ENCODE measurements at regions not wholly inside any gene's neighbourhood (a gene's known extent, or its start where the extent isn't known, plus 50 kb on each side); places are given as distances from the start of the nearest gene placed in this dataset.

DNA sequence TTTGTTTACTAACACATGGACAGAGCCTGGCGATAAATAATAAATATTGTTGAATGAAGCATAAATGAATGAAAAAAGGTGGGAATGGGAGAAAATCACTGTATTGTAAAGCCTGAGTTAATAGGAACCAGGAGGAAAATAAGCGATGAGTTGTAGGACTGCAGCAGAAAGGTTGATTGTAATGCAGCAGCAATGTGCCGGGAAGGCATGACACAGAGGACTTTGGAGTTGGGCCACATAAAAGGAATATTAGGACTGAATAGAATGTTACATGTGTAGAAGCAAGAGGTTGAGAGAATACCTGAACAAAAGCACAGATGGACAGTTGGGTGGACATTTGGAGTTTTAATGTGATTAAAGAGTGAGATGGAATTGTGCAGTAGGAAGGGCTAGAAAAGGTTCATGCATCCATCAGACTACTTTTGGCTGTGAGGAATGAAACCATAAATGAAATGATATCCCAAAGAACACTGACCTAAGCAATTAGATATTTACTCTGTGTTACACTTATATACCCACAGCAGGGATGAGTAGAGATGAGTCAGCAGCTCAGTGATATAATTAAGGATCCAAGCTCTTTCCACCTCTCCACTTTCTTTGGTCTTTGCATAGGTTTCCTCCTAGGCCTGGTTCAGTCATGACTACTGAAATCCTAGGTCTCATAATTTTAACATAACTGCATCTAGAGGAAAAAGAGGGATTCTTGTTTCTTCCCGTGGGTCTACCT, 55.4 kb downstream of the CCER1 start:
- DNase-seq (ENCODE audit: low spot score) = no peak

DNA sequence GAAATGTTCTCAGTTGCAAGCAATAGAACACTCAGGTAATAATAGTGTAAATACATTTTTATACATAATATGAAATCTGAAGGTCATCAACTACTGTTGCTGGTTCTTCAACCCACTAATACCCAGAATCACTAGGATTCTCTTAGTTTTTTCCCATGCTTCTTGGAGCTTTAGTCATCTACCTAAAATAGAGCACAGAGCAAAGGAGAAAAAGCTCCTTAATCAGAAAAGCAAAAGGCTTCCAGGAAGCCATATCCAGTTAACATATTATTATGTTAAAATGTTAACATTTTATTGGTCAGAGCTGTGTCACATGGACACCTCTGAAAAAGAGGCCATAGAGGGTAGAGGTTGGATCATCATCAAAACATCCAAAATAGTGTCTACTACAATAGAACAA, 57.0 kb downstream of the CCER1 start:
- no peak for DNase-seq (ENCODE audit: low spot score)

DNA sequence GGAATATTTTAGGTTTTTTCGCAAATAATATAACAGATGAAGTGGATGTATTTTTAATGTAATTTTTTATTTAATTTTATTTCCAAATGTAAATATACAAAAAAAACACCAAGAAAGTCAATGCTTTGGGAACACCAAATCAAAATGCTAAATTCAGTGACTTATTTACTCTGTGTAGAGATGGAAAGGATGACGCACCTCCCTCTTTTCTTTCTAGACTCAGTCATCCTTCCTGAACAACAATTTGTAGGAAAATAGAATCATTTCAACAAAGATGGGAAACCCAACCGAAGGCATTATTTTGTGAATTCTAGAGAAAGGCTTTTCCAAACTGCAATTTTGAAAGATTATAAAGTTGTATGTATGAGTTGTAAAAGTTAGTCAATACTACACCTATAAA, 57.7 kb downstream of the CCER1 start:
- no peak for DNase-seq (ENCODE audit: low spot score)

DNA sequence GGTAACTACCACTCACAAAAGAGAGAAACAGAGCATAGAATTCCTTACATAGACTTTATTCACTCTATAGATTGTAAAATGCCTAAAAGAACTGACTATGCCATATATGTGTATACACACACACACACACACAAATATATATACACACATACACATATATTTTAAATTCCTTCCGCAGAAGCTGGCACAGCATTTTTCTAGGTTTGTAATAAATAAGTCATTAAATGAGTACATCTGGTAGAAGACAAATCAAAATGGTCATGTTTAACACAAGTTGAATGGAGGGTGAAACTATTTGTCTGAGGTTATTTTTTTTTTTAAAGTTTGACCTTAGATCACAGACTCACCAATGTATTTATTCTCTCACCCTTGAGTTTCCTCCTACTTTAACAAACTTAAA, 58.2 kb downstream of the CCER1 start:
- no peak for DNase-seq (ENCODE audit: low spot score)

DNA sequence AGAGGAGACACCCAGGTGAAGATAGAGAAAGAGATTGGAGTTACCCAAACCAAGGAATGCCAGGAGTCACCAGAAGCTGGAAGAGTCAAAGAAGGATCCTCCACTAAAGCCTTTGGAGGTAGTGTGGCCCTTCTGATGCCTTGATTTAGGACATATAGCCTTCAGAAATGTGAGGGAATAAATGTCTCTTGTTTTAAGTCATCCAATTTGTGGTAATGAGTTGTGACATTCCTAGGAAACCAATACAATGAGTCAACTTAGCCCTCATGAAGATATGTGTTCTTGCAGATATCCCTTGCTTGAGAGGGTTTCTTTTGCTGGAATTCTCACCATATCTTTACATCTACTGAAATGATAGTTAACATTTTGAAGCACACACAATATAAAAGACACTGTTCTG, 58.8 kb downstream of the CCER1 start:
- DNase-seq (ENCODE audit: low spot score) = no peak

DNA sequence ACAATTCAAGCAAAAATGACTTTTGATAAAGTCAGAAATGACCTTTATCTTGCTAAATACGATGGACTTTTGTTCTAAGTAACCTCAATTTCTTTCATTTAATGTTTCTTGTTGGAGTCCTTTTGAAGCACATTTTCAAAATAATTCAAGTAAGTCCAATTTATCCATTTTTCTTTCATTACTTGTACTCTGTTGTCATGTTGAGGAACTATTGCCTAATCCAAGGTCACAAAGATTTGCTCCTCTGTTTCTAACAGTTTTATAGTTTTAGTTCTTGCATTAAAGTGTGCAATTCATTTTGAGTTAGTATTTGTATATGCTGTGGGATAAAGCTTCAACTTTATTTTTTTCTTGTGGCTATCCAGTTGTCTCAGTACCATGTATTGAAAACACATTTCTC, 66.7 kb downstream of the CCER1 start:
- DNase-seq (ENCODE audit: low spot score) = no peak

DNA sequence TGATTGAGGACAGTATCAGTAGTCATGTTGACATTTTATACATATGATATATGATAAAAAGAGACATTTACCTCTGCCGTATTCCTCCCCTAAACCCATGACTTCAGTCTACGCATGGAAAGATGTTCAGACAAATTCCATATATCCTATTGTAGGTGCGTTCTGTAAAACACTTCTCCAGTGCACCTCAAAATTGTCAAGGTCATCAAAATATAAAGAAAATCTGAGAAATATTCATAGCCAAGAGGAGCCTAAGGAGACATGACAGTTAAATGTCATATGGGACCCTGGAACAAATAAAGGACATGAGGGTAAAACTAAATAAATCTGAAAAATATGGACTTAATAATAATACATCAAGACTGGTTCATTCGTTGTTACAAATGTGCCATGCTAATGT, 71.5 kb downstream of the CCER1 start:
- DNase-seq (ENCODE audit: low spot score) = no peak

DNA sequence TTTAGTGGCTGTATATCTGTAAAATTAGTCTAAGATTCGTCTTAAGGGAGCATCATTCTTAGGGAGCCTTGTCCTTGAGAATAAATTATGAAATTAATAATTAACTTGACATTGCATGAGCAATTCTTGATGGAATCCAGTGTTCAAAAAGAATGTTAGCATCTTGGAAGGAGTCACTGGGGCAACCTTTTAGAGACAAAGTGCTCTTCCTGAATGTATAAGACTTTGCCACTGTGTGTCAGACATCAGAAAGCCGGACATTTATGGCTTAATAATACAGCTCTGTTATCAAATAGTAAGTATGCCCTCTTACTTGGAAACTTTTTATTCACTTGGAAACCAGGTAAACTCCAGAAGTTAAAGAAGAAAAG, 83.3 kb downstream of the CCER1 start:
- no peak for DNase-seq (ENCODE audit: low spot score)

DNA sequence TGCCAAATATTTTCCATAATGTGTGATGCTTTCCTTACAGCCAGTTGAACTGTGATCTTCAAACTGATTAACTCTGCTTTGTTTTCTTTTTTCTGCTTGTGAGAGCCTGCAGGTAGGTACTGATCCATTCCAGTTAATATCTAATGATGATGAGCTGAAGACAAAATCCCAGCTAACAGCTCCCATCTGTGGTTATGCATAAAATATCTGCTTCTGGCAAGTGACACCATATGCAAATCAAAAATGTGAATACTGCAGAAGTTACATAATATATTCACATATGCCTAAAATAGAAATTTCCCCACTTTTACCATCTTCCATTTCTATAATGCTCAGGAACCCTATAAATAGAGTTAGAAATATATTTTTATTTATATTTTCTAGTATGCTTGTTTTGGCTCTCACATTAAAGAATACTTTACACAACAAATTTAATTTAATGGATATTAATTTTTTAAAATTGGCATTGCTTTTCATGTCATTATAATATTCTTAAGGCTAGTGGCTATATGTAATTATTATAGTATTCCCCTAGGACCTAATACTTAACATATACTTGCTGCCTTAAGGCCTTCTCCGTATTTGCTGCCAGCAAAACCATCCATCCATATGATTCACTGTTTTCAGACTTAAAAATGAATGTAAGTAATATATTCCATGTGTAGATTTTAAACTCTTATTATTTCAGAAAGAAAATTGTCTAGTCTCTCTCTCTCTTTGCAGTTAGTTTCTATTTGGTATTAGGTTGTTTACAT, 83.8 kb downstream of the CCER1 start:
- DNase-seq (ENCODE audit: low spot score) = no peak

DNA sequence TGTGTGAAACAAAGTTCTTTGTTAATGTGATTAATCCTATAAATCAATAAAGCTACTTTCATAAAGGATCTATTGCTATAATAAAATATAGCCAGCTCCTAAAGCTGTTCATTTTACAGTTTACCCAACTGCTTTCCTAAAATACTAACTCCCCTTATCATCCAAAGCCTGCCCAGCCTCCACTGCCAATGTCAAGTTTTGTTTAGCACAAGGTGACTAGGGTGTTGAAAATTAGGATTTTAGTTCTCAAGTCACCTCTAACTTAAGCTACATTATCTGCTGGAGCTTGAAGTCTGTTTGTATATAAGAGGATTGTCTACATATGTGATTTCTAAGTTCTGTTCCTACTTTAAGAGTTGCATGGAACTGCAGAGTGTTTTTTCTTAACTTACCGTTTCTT, 86.3 kb downstream of the CCER1 start:
- no peak for DNase-seq (ENCODE audit: low spot score)

DNA sequence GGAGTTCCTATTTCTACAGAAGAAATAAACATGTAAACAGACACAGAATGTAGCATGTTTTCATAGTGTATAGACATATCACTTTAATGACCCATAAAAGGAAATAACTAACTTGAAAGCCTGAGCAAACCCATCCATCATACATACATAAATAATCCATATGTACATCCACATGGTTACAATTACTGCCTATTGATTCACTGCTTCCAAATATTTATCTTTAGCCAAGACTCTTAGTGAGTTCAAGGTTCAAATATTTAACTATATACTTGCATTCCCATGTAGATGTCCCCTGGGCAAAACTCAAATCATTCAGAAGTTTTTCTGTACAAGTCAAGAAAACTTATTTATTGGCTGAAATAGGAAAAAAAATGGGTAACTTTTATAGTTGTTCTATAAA, 95.4 kb downstream of the CCER1 start:
- no peak for DNase-seq (ENCODE audit: low spot score)

DNA sequence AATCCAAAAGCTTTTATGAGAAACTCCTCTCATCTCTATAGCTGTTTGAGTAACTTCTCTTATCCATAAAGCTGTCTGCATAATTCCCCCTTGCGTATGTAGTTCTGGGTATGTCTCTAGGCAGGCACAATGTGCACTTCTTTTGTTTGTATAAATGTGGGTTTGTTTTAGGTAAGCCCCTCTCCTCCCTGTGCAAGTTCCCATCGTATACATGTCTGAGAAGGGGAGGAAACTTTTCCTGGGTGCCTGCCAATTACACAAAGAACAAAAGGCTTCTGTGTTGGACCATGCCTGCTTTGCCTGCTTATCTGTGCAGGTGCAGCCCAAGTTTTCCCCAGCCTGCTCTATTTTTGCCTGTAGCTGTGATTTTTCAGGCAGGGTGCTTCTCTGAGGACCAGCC, 96.7 kb downstream of the CCER1 start:
- DNase-seq (ENCODE audit: low spot score) = peak; percentile 12

DNA sequence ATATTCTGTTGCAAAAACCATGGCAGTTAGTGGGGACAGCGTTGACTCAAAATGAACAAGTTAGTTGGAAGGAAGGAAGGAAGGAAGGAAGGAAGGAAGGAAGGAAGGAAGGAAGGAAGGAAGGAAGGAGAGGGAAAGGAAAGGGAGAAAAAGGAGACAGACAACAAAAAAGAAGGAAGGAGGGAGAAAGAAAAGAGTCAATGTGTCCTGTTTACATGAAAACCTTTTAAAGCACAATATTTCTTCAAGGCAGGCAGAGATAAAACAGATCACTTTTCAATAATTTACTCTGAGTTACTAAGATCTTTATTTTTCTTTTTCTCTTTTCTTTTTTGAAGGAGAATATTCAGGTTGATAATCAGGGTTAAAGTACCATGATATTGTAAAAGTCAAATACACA, 99.4 kb downstream of the CCER1 start:
- DNase-seq (ENCODE audit: low spot score) = no peak

DNA sequence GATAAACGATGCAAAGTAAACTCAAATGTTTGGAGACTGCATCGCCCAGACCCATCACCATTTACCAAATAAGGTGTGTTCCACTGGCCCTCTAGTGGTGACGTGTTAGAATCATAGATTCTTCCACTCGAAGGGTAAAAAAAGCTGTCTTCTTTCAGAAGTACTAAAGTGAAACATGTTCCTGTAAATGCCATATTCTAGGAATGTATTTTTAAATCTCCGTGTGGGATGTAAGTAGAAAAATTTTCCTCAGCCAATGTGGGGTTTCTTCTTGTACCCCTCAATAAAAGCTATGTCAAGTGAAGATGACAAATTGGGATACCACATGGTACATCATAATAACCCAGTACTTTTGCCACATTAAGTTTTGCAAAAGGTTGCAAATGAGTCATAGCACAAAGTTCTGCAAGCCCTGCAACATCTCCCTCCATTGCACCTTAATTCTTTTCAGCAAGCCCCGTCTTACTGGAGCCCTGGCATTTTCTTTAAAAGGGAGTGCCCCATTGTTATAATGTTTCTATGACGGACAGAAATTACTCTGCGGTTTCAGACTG, 100.8 kb downstream of the CCER1 start:
- no peak for DNase-seq (ENCODE audit: low spot score)

DNA sequence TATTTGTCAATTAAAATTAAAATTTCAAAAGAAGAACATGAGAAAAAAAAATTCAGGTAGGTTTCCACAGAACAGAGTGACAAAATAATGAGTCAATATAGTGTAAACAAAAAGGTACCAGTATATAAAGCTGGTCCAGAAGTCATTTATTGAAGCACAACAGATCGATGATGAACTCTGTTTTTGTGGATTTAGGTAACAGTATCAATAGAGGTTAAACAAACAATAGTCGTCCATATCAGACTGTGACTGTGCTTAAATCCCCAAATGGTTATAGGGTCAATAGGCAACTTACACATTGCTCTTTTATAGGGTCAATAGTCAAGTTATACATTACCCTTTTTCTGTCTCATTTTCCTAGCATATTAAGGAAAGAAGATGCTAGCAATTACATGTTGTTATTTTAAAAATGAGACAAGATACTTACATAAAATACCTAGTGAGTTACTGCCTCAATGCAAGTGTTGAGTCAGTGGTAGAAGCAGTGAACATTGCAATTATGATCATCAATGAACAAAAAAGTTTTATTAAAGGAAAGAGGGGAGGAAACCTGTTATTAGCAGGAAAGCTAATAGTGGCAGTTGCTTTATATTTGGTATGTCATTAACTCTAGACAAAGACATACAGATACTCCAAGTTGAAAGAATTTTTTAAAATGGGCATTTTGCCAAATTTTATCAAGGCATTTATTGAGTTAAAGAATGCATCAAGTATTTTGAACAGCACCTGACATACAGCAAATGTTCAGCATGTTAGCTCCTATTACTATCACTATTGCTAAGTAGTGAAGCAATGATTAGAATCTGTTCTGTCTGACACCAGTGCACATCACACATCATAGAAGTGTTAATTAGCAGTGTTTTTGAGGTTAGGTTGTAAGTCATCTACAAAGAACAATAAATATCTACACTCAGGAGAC, 102.9 kb downstream of the CCER1 start:
- DNase-seq (ENCODE audit: low spot score) = no peak

DNA sequence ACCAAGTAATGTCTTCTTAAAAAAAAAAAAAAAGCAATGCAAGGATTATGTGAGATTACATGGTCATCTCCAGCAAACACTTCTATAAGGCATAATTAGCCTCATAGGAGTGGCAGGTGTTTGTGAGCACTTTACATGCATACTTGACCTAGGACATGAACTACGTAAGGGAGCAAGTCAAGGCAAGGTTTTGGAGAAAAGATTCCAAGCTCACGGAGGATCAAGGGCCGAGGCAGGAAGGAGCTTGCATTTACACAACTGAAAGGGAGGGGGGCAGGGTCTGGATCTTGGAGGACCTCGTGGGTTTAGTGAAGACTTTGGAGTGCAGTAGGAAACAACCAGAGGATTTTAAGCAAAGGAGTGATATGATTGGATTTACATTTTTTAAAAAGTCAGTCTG, 112.5 kb downstream of the CCER1 start:
- DNase-seq (ENCODE audit: low spot score) = no peak

DNA sequence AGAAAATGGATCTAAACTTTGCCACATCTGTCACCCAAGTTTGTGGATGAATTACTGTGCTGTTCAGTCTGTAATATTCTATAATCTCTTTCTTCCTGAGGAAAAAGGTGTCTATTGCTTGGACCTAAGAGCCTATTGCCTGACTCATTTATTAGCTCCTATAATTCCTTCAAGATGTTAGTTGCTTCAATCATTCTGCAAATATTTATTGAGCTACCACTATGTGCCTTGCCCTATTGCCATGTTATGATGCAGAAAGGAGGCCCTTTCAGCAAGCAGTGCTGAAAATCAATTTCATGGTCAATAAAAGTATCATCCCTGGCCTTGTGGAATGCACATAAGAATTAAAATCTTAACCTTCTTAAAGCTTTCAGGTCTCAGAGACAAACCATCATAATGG, 113.6 kb downstream of the CCER1 start:
- DNase-seq (ENCODE audit: low spot score) = no peak

DNA sequence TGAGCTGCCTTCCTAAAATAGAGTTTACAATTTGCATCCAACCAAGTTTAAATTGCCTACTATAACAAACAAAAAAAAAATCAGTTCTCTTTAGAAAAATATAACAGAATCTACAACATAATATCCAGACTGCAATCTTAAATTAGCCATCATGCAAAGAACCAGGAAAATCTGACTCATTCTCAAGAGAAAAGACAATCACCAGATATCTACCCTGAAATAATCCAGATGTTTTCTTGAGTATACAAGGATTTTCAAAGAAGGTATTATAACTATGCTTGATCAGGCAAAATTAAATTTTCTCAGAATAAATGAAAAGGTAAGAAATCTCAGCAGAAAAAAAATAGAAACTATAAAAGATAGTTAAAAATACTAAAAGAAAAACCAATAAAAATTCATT, 115.6 kb downstream of the CCER1 start:
- DNase-seq (ENCODE audit: low spot score) = no peak

DNA sequence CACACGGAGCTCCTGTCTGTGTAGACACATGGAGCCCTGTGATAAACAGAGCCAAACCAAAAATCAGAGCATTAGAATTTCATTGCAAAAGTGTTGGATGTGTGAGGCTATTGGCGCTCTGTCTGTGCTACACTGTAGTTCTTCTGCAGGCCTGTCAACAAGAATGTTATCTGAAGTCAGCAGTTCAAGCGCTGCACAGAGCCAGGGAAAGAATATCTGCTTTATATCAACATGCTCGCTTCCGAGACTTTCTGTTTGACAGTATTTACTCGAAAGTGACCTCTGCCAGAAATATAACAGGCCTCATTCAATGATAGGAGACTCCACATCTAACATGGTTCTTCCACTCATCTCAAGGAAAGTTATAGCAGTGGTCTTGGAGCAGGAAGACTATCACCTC, 118.3 kb downstream of the CCER1 start:
- DNase-seq (ENCODE audit: low spot score) = no peak

DNA sequence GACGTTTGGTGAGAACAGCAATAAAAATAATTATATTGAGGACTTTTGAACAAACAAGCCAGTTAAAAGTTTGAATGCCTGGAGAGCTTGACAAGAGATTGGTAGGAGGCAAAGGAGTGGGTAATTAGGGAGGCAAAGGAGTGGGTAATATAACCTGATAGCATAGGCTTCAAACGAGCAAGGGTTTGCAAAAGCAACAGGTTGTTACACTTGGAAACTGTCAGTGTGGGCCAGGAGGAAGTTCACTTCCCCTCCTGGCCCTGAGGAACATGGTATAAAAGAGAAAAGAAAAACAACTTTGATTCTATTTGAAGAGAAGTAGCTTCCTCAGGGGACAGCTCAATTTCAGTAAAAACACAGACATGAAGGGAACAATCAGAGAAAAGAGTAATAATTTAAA, 121.7 kb downstream of the CCER1 start:
- no peak for DNase-seq (ENCODE audit: low spot score)

DNA sequence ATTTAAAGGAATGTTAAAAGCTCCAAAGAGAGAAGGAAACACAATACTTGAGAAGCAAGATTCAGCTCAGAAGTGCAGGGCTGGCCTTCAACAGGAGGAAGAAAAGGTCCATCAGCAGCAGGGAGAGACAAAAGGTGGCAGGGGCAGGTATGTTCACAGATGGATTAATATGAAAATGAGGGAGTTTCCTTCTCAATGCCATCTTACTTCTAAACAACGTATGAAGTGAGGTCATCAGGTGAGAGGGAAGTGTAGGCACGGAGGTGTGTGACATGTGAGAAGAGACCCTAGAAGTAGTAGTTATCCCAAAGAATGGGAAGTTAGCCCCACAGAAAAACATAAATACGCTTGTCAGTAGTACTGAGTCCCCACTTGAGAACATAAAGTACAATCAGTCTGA, 122.5 kb downstream of the CCER1 start:
- no peak for DNase-seq (ENCODE audit: low spot score)

DNA sequence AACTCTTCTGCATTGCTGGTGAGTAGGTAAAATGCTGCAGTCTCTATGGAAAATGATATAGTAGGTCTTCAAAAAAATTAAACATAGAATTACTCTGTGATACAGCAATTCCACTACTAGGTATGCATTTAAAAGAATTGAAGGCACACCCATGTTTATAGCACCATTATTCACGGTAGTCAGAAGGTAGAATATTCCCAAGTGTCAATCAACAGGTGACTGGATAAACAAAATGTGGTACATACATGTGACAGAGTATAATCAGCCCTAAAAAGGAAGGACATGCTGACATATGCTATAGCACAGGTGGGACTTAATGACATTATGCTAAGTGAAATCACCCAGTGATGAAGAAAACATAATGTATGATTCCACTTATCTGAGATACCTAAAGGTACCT, 123.3 kb downstream of the CCER1 start:
- DNase-seq (ENCODE audit: low spot score) = no peak

DNA sequence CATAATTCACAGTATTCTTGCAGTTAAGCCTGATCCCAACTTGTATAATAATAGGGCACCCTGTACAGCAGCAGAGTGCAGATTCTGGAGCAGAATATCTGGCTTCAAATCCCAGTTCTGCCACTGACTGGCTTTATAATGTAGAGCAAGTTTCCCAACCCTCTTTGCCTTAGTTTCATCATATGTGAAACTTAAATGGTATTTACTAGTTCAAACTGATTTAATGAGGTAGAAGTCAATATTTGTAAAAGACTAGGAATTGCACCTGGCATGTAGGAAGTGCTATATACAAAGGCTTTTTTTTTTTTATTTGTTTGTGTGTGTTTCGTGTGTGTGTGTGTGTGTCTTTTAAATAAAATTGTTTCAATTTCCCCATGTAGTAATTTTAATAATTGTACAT, 125.9 kb downstream of the CCER1 start:
- DNase-seq (ENCODE audit: low spot score) = no peak

Measured in HuH-7.5 (cell line).